Neutrophil (primary cell): ENCODE measurements at regions not wholly inside any gene's neighbourhood (a gene's known extent, or its start where the extent isn't known, plus 50 kb on each side); places are given as distances from the start of the nearest gene placed in this dataset.

Experiments
- H3K27ac ChIP-seq: fragments of 200-600 bp; sonication (generic); 2 replicates; pipeline ENCODE4 v1.5.1; 2016; ENCODE audit warnings: mild to moderate bottlenecking, moderate library complexity
- H3K27me3 ChIP-seq: fragments of 200-600 bp; sonication (generic); 2 replicates; pipeline ENCODE4 v1.6.0; 2016; ENCODE audit warnings: mild to moderate bottlenecking
- H3K36me3 ChIP-seq: fragments of 200-600 bp; sonication (generic); 2 replicates; pipeline ENCODE4 v1.5.1; 2017
- H3K4me1 ChIP-seq, 2 experiments: fragments of 200-600 bp in 1 of 2; sonication (generic) in 1 of 2; 1 replicate in 1 of 2; 2 replicates in 1 of 2; pipeline versions ENCODE4 v1.5.1 to v1.6.1; 2013 to 2016; ENCODE audit warnings: low read depth in 1 of 2, low read length in 1 of 2, mild to moderate bottlenecking in 1 of 2, moderate library complexity in 1 of 2; ENCODE audit not compliant: control insufficient read depth in 1 of 2, insufficient read depth in 1 of 2
- H3K4me3 ChIP-seq, 2 experiments: fragments of 200-600 bp in 1 of 2; sonication (generic) in 1 of 2; 1 replicate in 1 of 2; 2 replicates in 1 of 2; pipeline ENCODE4 v1.5.1; 2013 to 2016; ENCODE audit warnings: low read depth in 1 of 2, low read length in 1 of 2, mild to moderate bottlenecking in 1 of 2, moderate library complexity in 1 of 2
- H3K9me3 ChIP-seq: fragments of 200-600 bp; sonication (generic); 2 replicates; pipeline ENCODE4 v1.5.1; 2016
- CTCF ChIP-seq: fragments of 200-600 bp; sonication (generic); IDR thresholded peaks from 2 replicates; pipeline ENCODE4 v1.5.1; 2016; ENCODE audit warnings: antibody characterized with exemption

GRCh38 chr2:106296182-106296815 is 102.2 kb upstream of the UXS1 start:
- TF ChIP-seq CTCF = no peak
- no peaks in the 10 kb centered on the region for H3K36me3 ChIP-seq
- H3K4me1 ChIP-seq = no peaks in the 10 kb centered on the region

DNA sequence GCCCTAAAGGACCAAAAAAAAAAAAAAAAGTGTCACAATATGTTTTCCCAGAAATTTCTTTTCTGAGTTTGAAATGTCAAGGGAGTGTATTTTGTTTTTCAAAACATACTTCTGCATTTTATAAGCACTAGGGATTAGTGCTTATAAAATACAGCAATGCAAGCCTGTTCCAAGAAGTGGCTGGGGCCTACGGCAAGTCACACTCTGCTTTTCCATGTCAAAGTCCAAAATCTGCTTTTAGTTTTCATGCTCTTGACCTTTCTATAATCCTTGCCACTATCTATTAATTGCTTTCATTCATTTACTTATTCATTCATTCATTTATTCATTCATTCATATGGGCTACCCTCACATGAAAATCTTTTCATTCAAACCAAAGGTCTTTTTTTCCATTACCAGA is 100.1 kb upstream of the UXS1 start:
- H3K27ac ChIP-seq = no peak overlapping the region
- H3K9me3 ChIP-seq = no peaks in the 10 kb centered on the region
- no peak for TF ChIP-seq CTCF
- H3K4me3 ChIP-seq = no peak overlapping the region
- H3K36me3 ChIP-seq = no peaks in the 10 kb centered on the region
- no peaks in the 10 kb centered on the region for H3K27me3 ChIP-seq
- no peaks in the 10 kb centered on the region for H3K4me1 ChIP-seq

More at GRCh38 chr2:106296182-106296815, 102.2 kb upstream of the UXS1 start:
- no peaks in the 10 kb centered on the region for H3K27me3 ChIP-seq
- no peak overlapping the region for H3K27ac ChIP-seq
- H3K4me3 ChIP-seq = no peak overlapping the region
- no peaks in the 10 kb centered on the region for H3K9me3 ChIP-seq

DNA sequence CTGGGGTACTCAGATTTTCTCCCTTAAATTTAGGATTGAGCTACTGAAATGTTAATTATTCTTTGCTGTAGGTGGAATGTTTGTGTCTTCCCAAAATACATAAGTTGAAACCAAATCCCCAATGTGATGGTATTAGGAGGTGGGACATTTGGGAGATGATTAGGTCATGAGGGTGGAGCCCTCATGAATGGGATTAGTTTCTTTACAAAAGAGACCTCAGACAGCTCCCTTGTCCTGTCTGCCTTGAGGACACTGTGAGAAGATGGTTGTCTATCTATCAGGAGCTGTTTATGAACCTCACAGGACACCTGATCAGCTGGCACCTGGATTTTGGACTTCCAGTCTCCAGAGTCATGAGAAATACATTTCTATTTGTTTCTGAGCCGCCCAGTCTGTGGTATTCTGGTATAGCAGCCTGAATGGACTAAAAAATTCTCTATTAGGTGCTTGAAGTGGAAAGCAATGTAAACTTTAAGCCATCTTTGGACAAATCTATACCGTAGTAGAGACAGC is 99.2 kb upstream of the UXS1 start:
- H3K27ac ChIP-seq = no peak overlapping the region
- H3K4me3 ChIP-seq = no peak overlapping the region
- H3K4me1 ChIP-seq = no peaks in the 10 kb centered on the region
- no peak for TF ChIP-seq CTCF
- no peaks in the 10 kb centered on the region for H3K36me3 ChIP-seq
- no peaks in the 10 kb centered on the region for H3K27me3 ChIP-seq
- no peaks in the 10 kb centered on the region for H3K9me3 ChIP-seq

GRCh38 chr2:106292627-106293026 is 98.5 kb upstream of the UXS1 start:
- Histone ChIP-seq H3K36me3 (no peaks in the 10 kb centered on the region), H3K4me1 (no peaks in the 10 kb centered on the region), H3K27me3 (no peaks in the 10 kb centered on the region), H3K4me3 (no peak overlapping the region), H3K9me3 (no peaks in the 10 kb centered on the region), H3K27ac (no peak overlapping the region)
- no peak for TF ChIP-seq CTCF

DNA sequence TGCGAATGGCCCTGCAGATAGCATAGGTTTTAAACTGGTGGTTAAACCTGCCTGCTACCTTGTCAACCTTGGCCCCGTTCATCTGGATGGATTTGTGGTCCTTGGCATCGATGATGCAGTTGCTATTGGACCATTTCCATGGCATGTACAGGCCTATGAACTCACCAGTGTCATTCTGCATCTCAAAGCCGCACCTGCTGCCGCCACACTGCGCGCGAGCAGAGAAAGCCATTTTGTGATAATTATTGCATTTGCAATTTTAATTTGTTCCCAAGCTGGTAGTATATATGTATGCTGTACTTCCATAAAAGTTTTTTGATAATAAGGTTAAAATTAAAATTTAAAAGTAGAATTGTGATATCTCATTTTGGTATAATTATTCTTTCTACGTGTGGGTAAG is 94.8 kb upstream of the UXS1 start:
- Histone ChIP-seq H3K27ac (no peak overlapping the region), H3K4me3 (no peak overlapping the region), H3K4me1 (no peaks in the 10 kb centered on the region), H3K27me3 (no peaks in the 10 kb centered on the region), H3K9me3 (no peaks in the 10 kb centered on the region), H3K36me3 (no peaks in the 10 kb centered on the region)
- no peak for TF ChIP-seq CTCF
